Embryonic facial prominence (tissue), 1 donor: ENCODE measurements at regions not wholly inside any gene's neighbourhood (a gene's known extent, or its start where the extent isn't known, plus 50 kb on each side); places are given as distances from the start of the nearest gene placed in this dataset.
"Not testable (repeated sequence)": the region's sequence is repeated elsewhere in the genome, so short reads cannot be mapped to it uniquely, and the experiment has no call there.

Experiments
- DNase-seq: peaks from one replicate; pipeline ENCODE4 v3.0.0-alpha.2; 2016; ENCODE audit errors: extremely low spot score

DNA sequence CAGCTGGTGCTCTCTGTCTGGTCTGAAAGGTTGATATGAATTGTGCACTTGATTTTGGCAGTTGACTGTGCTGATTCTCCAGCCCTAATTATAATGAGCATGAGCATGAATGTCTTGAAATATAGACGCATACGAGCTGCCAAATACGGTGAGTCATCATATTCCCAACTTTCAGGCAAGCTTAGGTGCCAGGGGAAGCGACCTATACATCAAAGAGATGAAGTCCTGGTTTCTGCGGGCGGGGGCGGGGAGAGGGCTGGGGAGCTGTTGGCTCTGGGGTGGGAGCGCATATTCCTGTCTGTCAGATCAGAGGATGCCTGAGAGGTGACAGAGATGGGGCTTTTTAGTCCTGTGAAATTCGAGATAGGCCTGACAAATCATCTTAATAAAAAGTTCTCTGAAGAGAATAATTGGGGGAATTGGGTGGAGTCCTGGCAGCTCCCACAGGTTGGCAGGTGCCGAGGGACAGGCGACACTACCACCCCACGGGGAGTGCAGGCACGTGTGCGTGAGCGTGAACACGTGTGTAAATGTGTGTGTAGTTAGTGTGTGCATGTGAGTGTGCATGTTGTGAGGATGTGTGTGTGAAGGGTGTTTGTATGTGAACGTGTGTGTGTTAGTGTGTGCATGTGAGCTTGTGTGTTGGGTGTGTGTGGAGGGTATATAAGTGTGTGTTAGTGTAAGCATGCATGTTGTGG is 865.3 kb downstream of the TBC1D22A start:
- DNase-seq: no peak

DNA sequence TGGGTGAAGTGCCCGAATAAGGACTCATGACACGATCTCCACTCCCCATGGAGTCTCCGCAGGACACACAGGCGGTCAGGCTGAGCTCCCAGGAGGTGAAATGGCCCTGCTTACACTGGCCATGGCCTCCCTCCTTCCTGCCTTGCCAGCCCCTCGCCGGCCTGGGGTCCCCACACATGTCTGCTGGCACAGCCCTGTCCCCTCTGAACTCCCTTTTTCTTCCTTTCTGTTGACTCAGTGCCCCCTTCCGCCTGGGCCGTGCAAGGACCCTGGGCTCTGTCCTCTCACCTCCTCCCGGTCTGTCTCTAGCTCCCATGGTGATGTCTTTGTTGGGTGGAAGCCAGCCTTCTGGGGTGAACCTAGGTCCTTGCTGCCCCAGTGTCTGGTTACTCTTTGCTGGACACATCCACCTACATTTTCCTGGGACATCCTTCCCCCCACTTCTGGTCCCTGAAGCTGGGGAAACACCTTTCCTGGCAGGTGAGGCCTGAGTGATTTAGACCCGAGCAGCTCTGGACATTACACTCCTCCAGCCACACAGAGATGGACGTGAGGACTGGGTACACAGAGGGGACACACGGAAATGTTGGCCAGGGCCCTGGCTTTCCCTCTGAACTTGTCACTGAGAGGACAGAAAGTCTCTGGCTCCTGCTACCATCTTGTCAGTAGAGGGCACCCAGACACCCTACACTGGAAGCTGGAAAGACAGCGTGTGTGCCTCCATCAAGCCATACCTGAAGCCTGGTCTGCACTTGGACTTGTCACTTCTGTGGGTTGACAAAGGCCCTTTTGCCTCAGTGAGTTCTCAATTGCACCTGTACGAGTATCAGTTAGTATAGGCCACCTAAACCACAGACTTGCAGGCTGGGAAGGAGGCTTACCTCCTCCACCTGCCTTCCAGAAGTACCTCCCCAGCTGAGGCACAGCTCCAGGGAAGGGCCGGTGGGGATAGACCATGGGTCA is 864.3 kb downstream of the TBC1D22A start:
- DNase-seq: no peak

- DNase-seq: no peak
Measured at GRCh38 chr22:47625531-47626427, 863.3 kb downstream of the TBC1D22A start.

DNA sequence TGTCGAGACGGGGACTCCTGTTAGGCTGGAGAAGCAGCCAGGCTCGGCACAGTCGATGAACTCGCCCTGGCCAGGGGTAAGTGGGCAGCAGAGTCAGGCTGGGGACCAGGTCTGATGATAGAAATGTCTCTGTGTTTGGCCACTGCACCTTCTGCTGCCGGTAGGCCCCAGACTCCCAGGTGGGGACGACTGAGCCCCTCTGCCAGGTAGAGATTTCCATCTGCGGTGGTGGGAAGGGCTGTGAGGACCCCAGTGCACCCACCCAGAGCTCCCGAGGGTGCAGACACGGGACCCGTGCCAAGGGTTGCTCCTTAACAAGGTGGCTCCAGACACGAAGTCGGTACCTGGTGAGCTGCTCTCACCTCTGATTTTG is 862.5 kb downstream of the TBC1D22A start:
- DNase-seq: no peak

DNA sequence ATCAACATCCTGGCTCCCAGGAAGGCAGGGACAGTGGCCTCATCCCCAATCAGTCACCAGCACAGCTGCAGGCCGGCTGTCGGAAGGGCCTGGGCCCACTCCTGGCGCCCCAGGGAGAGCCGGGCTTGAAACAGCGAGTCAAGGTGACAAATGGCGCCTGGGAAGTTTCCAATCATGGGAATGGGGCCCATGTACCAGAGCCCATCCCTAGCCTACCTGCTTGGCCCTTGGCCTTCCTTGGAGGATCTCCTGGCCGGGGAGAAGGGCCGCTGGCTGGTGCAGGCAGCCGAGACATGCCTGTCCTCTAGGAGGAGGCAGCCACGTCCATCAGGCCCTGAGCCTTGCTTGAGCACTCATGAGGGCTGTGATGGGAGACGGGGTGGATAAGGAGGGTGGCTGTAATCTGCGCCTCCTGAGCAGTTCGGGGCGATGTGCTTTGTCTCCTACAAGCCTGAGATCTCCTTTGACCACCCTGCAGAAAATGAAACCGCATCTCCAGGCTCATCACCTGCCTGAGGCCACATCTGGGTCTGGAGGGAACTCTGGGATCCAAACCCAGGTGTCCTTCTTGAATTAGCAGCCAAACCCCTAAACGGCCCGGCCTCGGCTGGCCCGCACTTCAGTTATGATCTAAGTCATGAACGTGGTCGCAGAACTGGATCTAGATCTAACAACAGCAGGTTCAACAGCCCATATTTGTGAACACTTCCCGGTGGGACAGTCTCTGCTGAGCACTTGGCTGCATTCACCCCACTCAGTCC is 862.0 kb downstream of the TBC1D22A start:
- DNase-seq: no peak

DNA sequence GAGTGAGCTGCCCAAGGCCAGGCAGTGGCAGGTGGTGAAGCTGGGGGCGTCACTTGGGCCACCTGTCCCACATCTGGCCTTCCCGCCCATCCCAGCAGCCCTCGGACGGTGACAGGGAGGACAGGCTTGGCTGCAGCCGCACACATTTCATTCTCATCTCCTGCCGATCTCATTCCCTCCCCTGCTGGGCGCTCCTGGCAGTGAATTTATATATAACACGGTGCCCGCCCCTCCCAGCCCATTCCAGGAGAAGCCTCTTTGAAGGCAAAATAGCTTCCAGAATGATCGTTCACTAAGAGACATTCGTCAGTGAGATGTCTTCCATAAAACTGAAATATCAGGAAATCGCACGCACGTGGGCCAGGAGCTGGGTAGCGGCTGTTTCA is 861.3 kb downstream of the TBC1D22A start:
- DNase-seq: no peak

- no peak for DNase-seq
Measured at GRCh38 chr22:47623066-47623762, 860.8 kb downstream of the TBC1D22A start.

GRCh38 chr22:47622541-47622940 is 860.1 kb downstream of the TBC1D22A start:
- no peak for DNase-seq

- no peak for DNase-seq
Measured at GRCh38 chr22:47621253-47621652, 858.8 kb downstream of the TBC1D22A start.

- DNase-seq: no peak
Measured at GRCh38 chr22:47620391-47620790, 857.9 kb downstream of the TBC1D22A start.

- DNase-seq: no peak
Measured at GRCh38 chr22:47619631-47620030, 857.2 kb downstream of the TBC1D22A start.

DNA sequence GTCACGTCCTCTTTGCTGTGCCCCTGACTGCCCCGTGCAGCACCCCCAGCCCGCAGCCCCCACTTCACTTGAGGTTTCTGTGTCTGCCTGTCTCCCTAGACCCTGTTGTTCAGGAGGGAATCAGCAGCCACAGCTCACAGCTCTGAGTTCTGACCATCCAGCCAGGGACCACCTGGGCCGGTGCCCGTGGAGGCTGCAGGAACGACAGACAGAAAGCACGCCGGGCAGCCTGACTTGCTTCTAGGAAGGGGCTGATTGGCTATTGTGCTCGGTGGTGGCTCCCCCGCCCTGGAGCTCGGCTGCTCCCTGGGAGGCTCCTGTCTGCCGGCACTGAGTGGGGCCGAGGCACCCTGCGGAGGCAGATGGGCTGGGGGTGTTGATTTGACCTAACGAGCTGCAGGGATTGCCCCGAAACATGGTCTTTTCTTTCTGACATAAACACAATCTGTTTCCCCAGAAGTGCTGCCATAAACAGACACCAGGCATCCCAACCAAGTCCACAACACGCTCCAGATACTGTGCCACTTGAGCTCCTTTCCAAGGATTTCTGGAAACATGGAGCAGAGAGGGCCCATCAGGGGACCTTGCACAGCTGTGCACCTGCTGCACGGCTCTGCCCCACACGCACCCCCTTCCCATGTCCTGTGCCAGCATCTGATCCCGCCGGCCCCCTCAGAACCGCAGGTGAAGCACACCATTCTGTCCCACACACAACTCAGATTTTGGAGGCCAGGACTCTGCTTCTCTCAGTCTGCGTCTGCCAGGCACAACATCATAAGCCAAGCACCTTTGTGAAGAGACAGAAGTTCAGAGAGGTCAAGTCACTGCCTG is 855.9 kb downstream of the TBC1D22A start:
- DNase-seq: no peak

GRCh38 chr22:47617186-47617585 is 854.7 kb downstream of the TBC1D22A start:
- DNase-seq: no peak

GRCh38 chr22:47616396-47617020 is 854.1 kb downstream of the TBC1D22A start:
- DNase-seq: no peak

- no peak for DNase-seq
Measured at GRCh38 chr22:47615051-47615450, 852.6 kb downstream of the TBC1D22A start.

DNA sequence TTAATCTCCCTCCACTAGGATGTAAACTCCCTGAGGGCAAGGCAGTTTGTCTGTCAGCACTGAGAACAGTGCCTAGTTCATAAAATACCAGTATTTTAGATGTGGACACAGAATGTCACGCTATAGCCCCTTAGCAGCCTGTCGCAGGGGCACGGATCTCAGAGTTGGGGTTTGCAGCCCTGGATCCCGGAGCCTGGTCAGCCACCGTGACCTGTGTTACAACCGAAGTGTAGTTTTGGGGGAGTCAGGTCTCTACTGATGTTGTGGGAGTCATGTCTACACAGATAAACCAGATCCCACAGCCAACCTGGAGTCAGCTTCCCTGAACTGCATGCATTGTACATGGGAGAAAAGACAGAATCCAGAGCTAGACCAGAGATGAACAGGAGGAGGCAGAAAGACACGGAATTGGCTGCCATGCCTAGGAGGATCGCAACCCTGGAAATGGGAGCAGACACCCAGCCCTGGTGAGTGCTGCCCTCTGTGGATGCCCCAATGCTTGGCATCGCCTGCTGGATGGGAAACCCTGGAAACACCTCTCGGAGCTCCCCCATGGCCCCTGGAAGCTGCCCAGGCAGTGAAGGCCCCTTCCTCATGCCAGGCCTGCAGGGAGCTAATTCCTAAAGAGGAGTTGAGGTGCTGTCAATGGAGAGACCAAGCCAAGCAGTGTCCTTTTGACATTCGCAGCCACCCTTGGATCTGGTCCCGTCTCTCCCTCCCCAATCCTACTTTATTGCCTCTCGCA is 851.3 kb downstream of the TBC1D22A start:
- no peak for DNase-seq

GRCh38 chr22:47613181-47613580 is 850.7 kb downstream of the TBC1D22A start:
- DNase-seq: not testable (repeated sequence)

- DNase-seq: no peak
Measured at GRCh38 chr22:47612311-47612910, 850.0 kb downstream of the TBC1D22A start.
